ENCODE measurements at regions not wholly inside any gene's neighbourhood (a gene's known extent, or its start where the extent isn't known, plus 50 kb on each side); places are given as distances from the start of the nearest gene placed in this dataset.

GRCh38 chr7:28292834-28293526, 112.4 kb upstream of the JAZF1 start:
- TF ChIP-seq CTCF (IDR thresholded peaks at IDR 0.05): no peak
- no peak for TF ChIP-seq EP300 (IDR thresholded peaks at IDR 0.05)
